Type B pancreatic cell (in vitro differentiated cells): ENCODE measurements at regions not wholly inside any gene's neighbourhood (a gene's known extent, or its start where the extent isn't known, plus 50 kb on each side); places are given as distances from the start of the nearest gene placed in this dataset.
A peak's percentile ranks its signal among the peaks of the same experiment; 100 is the strongest.

Experiments
- DNase-seq: peaks from one replicate; pipeline ENCODE4 v3.0.0; 2021; ENCODE audit warnings: mixed read lengths; ENCODE audit not compliant: unreplicated experiment; ENCODE audit errors: extremely low spot score
- H3K27ac Mint-ChIP-seq: 2 replicates; pipeline ENCODE4 v1.8.0; 2021; ENCODE audit warnings: mild to moderate bottlenecking, mixed read lengths
- H3K27me3 Mint-ChIP-seq: 2 replicates; pipeline ENCODE4 v1.8.0; 2021; ENCODE audit warnings: mixed read lengths
- H3K36me3 Mint-ChIP-seq: 2 replicates; pipeline ENCODE4 v1.8.0; 2021; ENCODE audit warnings: mixed read lengths
- H3K4me1 Mint-ChIP-seq: one replicate; pipeline ENCODE4 v1.8.0; 2021; ENCODE audit warnings: mixed read lengths; ENCODE audit not compliant: unreplicated experiment
- H3K4me3 Mint-ChIP-seq: 2 replicates; pipeline ENCODE4 v1.8.0; 2021; ENCODE audit warnings: mild to moderate bottlenecking, mixed read lengths
- H3K9me3 Mint-ChIP-seq: 2 replicates; pipeline ENCODE4 v1.8.0; 2021; ENCODE audit warnings: mixed read lengths
- CTCF ChIP-seq: fragments of 200-600 bp; sonication (generic); conservative IDR thresholded peaks from 2 replicates; pipeline ENCODE4 v1.5.0; 2021; ENCODE audit warnings: antibody characterized with exemption, mild to moderate bottlenecking

DNA sequence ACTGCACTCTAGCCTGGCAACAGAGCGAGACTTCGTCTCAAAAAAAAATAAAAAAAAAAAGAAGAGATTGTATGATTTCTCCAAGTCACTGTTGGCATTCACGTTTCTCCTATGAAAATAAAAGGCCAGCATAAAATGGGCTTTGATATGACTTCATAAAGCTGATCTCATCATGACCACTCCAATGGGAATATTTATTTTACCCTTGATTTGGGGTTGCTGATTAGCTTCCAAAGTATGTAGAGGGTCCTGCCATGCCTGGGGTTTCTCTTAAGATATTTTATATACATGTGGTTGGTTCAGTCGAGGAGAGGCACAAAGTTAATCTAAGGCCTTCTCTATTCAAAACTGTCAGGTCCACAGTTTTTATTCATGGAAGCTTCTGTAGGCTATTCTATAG lies 247.0 kb upstream of the TNC start:
- no peak for TF ChIP-seq CTCF
- no peaks in the 10 kb centered on the region for H3K36me3 Mint-ChIP-seq
- H3K27me3 Mint-ChIP-seq, result peaks cover 8% of the 10 kb centered on the region

DNA sequence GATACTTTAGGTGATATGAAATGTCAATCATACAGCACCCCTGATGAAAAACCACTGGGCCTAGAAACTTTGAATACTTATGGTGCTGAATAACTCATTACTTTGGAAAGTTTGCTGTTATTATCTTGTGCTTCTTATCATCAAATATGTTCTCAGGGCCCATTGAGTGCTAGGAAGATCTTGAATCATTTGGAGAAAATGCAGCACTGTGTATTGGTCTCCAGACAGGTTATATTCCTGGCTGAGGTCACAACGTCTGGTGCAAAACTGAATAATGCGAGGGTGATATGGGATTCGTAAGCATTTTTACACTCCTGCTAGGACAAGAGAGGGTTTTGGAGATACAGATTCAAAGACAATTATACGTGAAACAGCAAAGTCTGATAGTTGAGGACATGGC lies 249.4 kb upstream of the TNC start:
- H3K27me3 Mint-ChIP-seq, result peaks cover 6% of the 10 kb centered on the region
- H3K4me1 Mint-ChIP-seq, result peaks cover 19% of the 10 kb centered on the region
- H3K36me3 Mint-ChIP-seq, result peaks cover 5% of the 10 kb centered on the region
- H3K27ac Mint-ChIP-seq, result no peak overlapping the region
- H3K9me3 Mint-ChIP-seq, result peaks cover 5% of the 10 kb centered on the region
- no peak for TF ChIP-seq CTCF
- no peak for DNase-seq
- H3K4me3 Mint-ChIP-seq, result no peak overlapping the region

More for the DNA sequence above, 247.0 kb upstream of the TNC start:
- DNase-seq, result no peak
- Mint-ChIP-seq H3K4me1 (peaks cover 13% of the 10 kb centered on the region), H3K9me3 (no peaks in the 10 kb centered on the region), H3K27ac (no peak overlapping the region), H3K4me3 (no peak overlapping the region)

GRCh38 chr9:115367780-115368525 lies 250.0 kb upstream of the TNC start:
- H3K36me3 Mint-ChIP-seq, result peaks cover 5% of the 10 kb centered on the region
- H3K27ac Mint-ChIP-seq, result no peak overlapping the region
- H3K4me1 Mint-ChIP-seq, result peaks cover 20% of the 10 kb centered on the region
- H3K4me3 Mint-ChIP-seq, result no peak overlapping the region
- no peak for TF ChIP-seq CTCF
- DNase-seq, result no peak
- H3K9me3 Mint-ChIP-seq, result peaks cover 5% of the 10 kb centered on the region
- peaks cover 6% of the 10 kb centered on the region for H3K27me3 Mint-ChIP-seq

GRCh38 chr9:115369322-115369957 lies 251.5 kb upstream of the TNC start:
- DNase-seq, result no peak
- Mint-ChIP-seq H3K4me3 (no peak overlapping the region), H3K36me3 (peaks cover 5% of the 10 kb centered on the region), H3K9me3 (peaks cover 5% of the 10 kb centered on the region), H3K4me1 (peaks cover 23% of the 10 kb centered on the region), H3K27me3 (peaks cover 6% of the 10 kb centered on the region), H3K27ac (no peak overlapping the region)
- TF ChIP-seq CTCF, result no peak

DNA sequence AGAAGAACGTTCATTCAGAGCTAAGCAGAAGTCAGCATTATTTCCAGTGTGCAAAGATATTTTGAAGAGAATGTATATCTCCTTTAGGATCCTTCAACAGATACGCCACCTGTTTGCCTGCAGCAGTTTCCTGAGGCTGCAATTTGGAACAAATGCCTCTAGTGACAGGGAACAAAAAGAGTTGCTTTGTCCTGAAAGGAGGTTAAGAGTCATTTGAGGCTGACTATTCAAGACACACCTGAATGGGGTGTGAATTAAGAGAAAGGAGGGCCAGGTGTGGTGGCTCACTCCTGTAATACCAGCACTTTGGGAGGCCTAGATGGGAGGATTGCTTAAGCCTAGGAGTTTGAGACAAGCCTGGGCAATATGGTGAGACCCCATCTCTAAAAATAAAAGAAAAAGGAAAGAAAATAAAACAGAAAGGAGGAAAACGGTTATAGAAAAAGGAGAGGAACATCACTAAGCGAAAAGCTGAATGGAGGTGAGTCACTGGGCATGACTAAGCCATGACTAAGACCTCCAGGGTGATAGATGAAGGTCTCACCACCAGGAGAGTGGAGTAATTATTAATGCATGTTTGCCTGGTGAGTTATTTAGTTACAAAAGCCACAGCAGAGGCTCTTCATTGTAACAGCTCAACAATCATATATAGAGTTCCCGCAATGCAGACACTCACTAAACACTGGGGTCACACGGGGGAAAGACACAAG lies 255.2 kb upstream of the TNC start:
- no peak for TF ChIP-seq CTCF
- no peak overlapping the region for H3K4me3 Mint-ChIP-seq
- H3K36me3 Mint-ChIP-seq, result peaks cover 8% of the 10 kb centered on the region
- H3K9me3 Mint-ChIP-seq, result peaks cover 5% of the 10 kb centered on the region
- DNase-seq, result no peak
- H3K27me3 Mint-ChIP-seq, result peaks cover 15% of the 10 kb centered on the region
- H3K27ac Mint-ChIP-seq, result peak overlapping the region; percentile 93
- H3K4me1 Mint-ChIP-seq, result peaks cover 23% of the 10 kb centered on the region
